ENCODE measurements at regions not wholly inside any gene's neighbourhood (a gene's known extent, or its start where the extent isn't known, plus 50 kb on each side); places are given as distances from the start of the nearest gene placed in this dataset.

- TF ChIP-seq CTCF (conservative IDR thresholded peaks at IDR 0.05; ENCODE audit: low read length): no peak
- DNase-seq (ENCODE audit: low read depth): no peak
- no peak overlapping the region for H3K4me3 ChIP-seq (ENCODE audit: low read length)
These were observed 1398.9 kb upstream of the PCDH9 start for GRCh38 chr13:68628994-68629393.

GRCh38 chr13:68627379-68627778 lies 1397.2 kb upstream of the PCDH9 start:
- H3K4me3 ChIP-seq (ENCODE audit: low read length): no peak overlapping the region
- no peak for DNase-seq (ENCODE audit: low read depth)
- no peak for TF ChIP-seq CTCF (conservative IDR thresholded peaks at IDR 0.05; ENCODE audit: low read length)

- TF ChIP-seq CTCF (conservative IDR thresholded peaks at IDR 0.05; ENCODE audit: low read length): no peak
- DNase-seq (ENCODE audit: low read depth): no peak
These were observed 1386.6 kb upstream of the PCDH9 start for GRCh38 chr13:68616600-68617222.

GRCh38 chr13:68609661-68610060 lies 1379.5 kb upstream of the PCDH9 start:
- no peak for TF ChIP-seq CTCF (conservative IDR thresholded peaks at IDR 0.05; ENCODE audit: low read length)
- DNase-seq (ENCODE audit: low read depth): no peak
- H3K4me3 ChIP-seq (ENCODE audit: low read length): no peak overlapping the region

More at GRCh38 chr13:68616600-68617222, 1386.6 kb upstream of the PCDH9 start:
- H3K4me3 ChIP-seq (ENCODE audit: low read length): no peak overlapping the region

- DNase-seq (ENCODE audit: low read depth): no peak
- no peak for TF ChIP-seq CTCF (conservative IDR thresholded peaks at IDR 0.05; ENCODE audit: low read length)
- H3K4me3 ChIP-seq (ENCODE audit: low read length): no peak overlapping the region
These were observed 1378.0 kb upstream of the PCDH9 start for GRCh38 chr13:68608147-68608546.

GRCh38 chr13:68597641-68598040 lies 1367.5 kb upstream of the PCDH9 start:
- no peak overlapping the region for H3K4me3 ChIP-seq (ENCODE audit: low read length)
- TF ChIP-seq CTCF (conservative IDR thresholded peaks at IDR 0.05; ENCODE audit: low read length): no peak
- no peak for DNase-seq (ENCODE audit: low read depth)

GRCh38 chr13:68588623-68589022 lies 1358.5 kb upstream of the PCDH9 start:
- TF ChIP-seq CTCF (conservative IDR thresholded peaks at IDR 0.05; ENCODE audit: low read length): no peak
- no peak overlapping the region for H3K4me3 ChIP-seq (ENCODE audit: low read length)
- no peak for DNase-seq (ENCODE audit: low read depth)

All from AG10803 (cell line).